Stimulated activated CD8-positive, alpha-beta memory T cell treated with anti-CD3 and anti-CD28 coated beads, Interleukin-15, amount 100 ng/mL, for 4 hours (primary cell): ENCODE measurements at regions not wholly inside any gene's neighbourhood (a gene's known extent, or its start where the extent isn't known, plus 50 kb on each side); places are given as distances from the start of the nearest gene placed in this dataset.
"Not testable (repeated sequence)": the region's sequence is repeated elsewhere in the genome, so short reads cannot be mapped to it uniquely, and the experiment has no call there.

Experiments used
- DNase-seq, 2 donors: peaks; one replicate each; pipeline ENCODE4 v3.0.0-alpha.2; 2020; ENCODE audit warnings: low read depth in 2 of 2

DNA sequence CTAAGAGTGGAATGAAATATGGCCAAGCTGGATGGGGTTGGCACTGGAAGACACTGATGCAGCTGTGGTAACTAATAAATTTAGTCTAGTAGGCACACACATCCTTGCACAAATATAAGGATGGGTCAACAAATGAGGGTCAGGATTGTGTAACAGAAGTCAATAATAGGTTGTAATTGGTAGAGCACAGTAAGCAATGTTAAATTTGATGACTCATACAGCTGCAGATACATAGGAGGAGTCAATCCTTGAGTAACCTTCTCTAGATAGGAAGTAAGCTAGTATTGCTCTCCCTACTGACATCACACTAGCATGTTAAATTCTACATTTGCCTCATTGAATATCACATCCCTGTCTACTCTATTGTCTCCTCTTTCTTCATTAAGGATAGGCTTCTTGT lies 332.1 kb downstream of the PTPRC start:
- no peak for DNase-seq

GRCh38 chr1:198977909-198978308 lies 339.1 kb downstream of the PTPRC start:
- no peak for DNase-seq

- DNase-seq: no peak
These were observed 339.7 kb downstream of the PTPRC start for GRCh38 chr1:198978523-198978922.

DNA sequence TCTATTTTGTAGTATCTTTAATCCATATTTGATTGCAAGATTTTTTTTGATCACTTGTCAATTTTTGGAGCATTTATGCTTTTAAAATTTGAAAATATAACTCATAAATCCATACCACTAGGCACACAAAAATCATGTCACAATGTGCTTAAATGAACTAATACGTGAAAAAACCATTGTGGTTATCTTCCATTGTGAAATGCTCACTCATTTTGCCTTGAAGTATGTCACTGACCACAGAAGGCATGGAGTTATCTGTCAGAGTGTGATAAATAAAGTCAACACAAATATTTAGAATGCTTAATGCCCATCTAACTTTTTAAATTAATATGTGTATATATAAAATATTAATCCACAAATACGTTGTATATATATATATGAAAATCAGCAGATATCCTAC lies 347.2 kb downstream of the PTPRC start:
- no peak for DNase-seq

DNA sequence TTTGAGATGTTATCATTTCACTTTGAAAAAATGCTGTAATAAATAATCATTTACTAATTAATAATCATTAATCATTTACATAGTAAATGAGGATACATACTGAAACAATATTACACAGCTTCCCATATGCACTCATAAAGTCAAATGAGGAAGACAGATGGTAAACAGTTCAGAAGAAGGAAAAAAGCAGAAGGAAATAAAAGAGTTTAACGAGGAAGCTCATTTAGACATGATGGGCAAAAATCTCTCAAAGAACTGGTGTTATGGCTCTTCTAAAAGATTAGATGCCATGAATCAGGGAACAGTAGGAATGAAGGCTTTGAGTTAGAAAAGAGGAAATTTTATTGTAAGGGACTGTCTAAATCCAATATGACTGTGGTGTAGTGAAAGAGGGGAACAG lies 347.6 kb downstream of the PTPRC start:
- DNase-seq: no peak

DNA sequence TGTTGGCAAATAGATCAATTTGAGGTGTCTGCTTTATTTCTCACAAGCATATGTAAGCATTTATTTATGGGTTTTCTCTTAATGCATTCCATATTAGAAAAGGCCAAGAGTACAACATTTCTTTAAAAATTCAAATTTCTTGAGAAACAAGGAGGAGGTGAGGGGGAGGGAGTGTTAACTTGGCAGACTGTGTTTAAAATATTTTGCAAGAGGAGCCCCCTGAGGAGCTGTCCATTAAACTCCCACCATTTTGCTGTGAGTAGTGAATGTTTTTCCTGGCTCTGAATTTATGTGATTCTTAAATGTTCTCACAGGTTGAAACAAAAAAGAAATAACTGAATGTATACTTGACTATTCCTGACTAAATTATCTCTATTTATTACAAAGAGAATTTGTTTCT lies 363.8 kb downstream of the PTPRC start:
- DNase-seq: no peak

DNA sequence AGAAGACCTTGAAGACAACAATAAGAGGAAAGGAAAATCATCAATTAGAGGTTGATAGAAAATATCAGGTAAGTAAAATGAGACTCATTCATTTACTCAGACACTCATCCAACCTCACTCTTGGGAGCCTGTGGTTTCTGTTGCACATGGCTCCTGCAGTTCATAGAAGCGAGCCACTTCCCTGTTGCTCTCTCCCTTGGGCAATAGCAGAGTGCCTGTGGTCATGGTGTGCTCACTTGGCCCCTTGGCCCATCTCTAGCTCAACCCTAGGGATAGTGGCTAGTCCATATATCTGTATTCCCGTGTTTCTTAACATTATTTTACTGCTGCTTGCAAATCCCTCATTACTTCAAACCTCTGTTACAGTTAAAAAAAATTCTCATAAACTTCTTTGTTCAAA lies 368.6 kb downstream of the PTPRC start:
- DNase-seq: no peak

- no peak for DNase-seq
These were observed 370.6 kb downstream of the PTPRC start for GRCh38 chr1:199009447-199009846.

DNA sequence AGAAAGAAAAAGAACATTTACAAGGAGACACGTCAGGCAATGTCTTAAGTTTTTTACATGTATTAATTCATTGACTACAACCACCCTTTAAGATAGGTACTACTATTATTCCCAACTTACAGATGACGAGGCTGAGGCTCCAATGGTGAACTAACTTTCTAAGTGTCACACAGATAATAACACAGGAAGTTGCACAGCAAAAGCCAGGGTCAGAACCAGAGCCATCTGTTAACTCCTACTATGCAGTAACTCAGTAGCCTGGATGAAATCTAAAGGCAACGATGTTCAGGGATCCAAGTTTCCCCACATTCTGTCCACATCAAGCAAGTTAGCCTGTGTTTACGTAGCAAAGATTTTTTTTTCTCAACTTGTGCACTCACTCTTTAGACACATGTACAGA lies 371.7 kb downstream of the PTPRC start:
- no peak for DNase-seq

- DNase-seq: no peak
These were observed 372.1 kb downstream of the PTPRC start for GRCh38 chr1:199010933-199011332.

GRCh38 chr1:199015799-199016198 lies 377.0 kb downstream of the PTPRC start:
- no peak for DNase-seq

DNA sequence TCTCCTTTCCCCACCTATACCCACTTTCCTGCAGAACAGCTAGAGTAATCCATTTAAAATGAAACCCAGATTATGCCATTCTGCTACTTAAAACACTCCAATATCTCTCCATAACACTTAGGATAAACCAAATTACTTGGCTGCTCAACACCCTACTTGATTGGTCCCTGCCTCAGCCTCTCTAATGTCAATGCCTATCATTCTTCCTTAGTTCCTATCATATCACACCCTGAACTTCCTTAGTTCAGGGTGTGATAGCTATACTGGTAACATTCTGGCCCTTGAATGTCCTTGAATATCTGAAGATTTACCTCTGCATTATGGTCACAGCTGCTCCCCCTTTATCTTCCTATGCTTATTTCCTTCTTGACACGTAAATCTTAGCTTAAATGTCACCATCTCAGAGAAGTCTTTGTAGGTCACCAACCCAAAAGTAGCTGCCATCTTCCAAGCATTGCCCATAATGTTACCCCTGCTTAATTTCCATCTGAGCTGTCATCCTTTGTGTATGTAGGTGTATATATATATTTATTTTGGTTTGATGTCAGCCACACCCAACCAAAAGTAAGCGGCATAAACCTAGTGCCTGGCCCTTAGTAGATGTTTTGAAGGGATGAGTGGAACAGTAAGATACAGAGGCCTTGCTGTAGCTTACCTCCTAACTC lies 379.8 kb downstream of the PTPRC start:
- DNase-seq: no peak

GRCh38 chr1:199020051-199020450 lies 381.2 kb downstream of the PTPRC start:
- DNase-seq: no peak

DNA sequence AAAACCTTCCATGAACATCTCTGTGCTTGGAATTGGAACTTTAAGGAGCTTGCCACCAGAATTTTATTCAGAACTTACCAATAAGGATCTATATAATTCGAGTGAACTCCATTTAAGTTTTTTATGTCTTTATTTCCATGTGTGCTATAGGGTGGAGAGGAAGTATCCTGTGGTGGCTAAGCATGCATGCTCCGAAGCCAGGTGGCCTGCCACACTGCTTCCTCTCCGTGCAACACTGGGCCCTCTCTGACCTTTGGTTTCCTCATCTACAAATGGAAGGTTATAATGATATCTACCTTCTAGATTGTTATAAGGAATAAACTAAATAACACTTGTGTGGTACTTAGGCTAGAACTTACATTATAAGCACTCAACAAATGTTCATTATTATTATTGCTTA lies 382.1 kb downstream of the PTPRC start:
- DNase-seq: no peak

DNA sequence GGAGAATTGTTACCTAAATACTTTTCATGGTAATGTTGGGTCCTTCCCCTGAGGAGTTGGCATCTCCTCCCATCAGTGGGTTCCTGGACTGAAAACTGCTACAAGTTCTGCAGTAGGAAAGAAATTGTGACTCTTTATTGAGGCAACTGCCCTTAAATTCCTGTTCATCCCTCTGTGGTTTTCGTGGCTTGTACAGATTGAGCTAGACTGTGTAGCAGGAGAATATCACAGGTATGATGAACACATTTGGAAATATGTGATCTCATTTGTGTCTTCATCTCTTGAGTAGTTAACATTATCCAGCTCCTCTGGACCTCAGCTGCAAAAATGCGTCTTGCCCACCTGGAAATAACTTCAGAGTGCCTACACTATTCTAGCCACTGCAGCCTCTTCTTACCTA lies 390.6 kb downstream of the PTPRC start:
- DNase-seq: no peak

DNA sequence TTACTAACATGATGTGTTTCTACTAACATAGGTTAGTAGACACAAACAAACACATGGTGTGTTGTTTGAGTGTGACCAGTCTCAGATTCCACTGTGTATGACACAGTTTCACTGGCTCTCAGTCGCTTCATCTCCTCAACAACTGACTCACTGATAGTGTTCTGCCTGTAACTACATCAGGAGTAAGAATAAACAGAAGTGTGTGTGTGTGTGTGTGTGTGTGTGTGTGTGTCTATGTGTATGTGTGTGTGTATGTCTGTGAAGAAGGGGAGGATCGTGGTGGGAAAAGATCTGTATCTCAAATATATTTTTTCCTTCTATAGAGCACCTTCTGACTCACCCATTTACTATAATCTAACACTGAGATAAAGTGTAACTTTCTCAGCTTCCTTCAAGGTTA lies 391.0 kb downstream of the PTPRC start:
- DNase-seq: no peak

- not testable (repeated sequence) for DNase-seq
These were observed 391.7 kb downstream of the PTPRC start for GRCh38 chr1:199030541-199030940.

DNA sequence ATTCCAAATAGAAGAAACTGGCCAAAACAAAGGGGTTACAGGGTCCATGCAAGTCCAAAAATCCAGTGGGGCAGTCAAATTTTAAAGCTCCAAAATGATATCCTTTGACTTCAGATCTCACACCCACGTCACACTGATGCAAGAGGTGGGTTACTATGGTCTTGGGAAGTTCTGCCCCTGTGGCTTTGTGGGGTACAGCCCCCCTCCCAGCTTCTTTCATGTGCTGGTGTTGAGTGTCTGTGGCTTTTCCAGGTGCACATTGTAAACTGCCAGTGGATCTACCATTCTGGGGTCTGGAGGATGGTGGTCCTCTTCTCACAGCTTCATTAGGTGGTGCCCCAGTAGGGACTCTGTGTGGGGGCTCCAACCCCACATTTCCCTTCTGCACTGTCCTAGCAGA lies 392.3 kb downstream of the PTPRC start:
- DNase-seq: not testable (repeated sequence)

- not testable (repeated sequence) for DNase-seq
These were observed 393.6 kb downstream of the PTPRC start for GRCh38 chr1:199032479-199032878.

DNA sequence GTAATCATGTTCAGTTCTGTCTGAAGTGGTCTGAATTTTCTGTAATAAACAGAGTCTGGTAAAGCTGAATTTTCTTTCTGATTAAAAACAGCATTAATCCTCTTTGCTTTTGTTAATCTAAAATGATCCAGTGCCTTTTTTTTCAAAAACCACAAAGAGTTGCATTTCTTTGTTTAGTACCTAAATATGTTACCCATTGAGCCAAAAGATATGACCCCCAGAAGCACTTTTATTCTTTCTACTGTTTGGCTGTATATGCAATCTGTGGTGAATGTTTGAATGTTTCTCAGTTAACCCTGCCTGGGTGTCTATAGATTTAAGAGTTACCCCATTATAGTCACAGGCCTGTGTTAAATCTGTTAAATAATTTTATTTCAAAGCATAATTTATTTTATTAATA lies 394.8 kb downstream of the PTPRC start:
- DNase-seq: no peak

- DNase-seq: no peak
These were observed 399.3 kb downstream of the PTPRC start for GRCh38 chr1:199038156-199038555.

DNA sequence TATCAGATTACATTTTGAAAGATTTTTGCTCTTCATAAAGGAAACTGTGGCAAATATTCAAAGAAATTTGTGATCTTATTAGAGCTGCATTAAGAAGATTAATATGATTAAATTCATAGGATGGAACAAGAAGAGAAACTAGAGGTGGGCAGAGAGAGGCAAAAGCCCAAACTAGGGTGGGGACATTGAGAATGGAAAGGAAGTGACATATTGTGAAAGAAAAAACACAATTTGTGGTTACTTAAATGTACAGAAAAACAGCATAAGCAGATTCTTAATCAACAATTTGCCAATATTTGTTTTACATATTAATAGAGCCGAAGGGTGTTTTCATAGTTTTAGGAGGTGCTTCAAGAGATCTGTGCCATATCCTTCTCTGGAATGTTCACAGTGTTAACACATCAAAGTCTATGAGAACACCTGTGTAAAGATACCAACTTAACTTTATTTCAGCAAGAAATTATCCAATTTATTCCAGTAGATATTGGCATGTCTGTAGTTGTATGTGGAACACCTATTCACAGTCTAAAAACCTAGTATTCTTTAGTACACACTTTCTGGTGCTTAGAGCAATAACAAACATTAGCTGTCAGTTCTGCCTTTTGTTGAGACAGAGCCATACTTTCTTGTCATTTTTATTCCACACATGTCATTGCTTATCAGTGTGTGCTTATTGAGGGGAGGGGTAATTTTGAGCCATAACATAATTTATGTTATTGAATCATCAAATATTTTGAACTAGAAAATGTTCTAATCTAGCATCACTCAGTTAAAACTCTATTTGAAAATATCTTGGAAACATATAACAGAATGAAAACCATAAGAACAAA lies 401.5 kb downstream of the PTPRC start:
- DNase-seq: no peak

DNA sequence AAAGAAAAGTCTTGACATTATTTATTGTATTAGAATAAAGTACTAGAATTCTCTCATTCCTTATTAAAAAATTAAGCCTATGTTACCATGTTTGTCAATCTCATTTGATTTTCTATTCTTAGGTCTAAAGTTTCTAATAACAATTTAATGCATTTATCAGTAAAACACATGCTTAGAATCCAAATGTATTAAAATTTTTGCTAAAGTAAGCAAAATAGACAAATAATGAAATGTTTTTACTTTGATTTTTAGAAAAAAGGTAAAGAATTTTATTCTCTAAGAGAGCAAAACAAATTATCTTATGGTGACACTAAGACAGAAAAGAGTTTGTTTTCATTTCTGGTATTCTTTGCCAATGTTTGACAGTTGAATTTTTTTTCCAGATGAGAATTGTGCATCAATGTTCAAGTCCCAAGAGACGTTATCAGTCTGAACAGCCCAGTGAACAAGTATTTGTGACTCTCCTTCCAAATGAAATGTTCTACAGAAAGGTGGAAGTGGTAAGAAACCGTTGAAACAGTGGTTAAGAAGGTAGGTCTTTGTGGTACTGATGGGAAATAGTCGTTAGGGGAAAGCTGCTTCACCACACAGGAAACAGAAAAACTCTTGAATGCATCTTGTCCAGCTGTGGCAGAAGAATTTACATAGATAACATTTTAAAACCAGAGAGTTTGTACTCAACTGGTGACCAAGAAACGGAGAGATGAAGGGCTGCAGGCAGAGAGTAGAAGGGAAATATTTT lies 402.5 kb downstream of the PTPRC start:
- DNase-seq: no peak
